Caco-2 (cell line): ENCODE measurements at regions not wholly inside any gene's neighbourhood (a gene's known extent, or its start where the extent isn't known, plus 50 kb on each side); places are given as distances from the start of the nearest gene placed in this dataset.
A peak's percentile ranks its signal among the peaks of the same experiment; 100 is the strongest.
"Not testable (repeated sequence)": the region's sequence is repeated elsewhere in the genome, so short reads cannot be mapped to it uniquely, and the experiment has no call there.

Experiments used
- BruUV-seq: library from RNA; stranded (reverse); fragments of 400-500 nt; replicated peaks from 2 replicates; lab custom pipeline; 2021; lab: Mats Ljungman, UMichigan
- CTCF ChIA-PET: fragments of 300-600 bp; sonication (Branson Sonifier 250); formaldehyde crosslinking; loops from one replicate; lab custom pipeline; 2022; ENCODE audit warnings: antibody characterized with exemption; lab: Charles Lee
- POLR2A ChIA-PET: fragments of 300-600 bp; sonication (Branson Sonifier 250); formaldehyde crosslinking; loops from one replicate; lab custom pipeline; 2022; ENCODE audit warnings: antibody characterized with exemption; lab: Charles Lee
- DNase-seq, 2 experiments: peaks; one replicate each; pipeline versions ENCODE4 v3.0.0 to v3.0.0-alpha.2; 2020 to 2022
- H3K27me3 ChIP-seq: replicated peaks from 2 replicates; pipeline ENCODE4 v1.6.0; 2011; ENCODE audit warnings: low read length; ENCODE audit not compliant: control insufficient read depth, insufficient read depth
- H3K36me3 ChIP-seq: 2 replicates; pipeline ENCODE4 v1.5.1; 2011; ENCODE audit warnings: low read length; ENCODE audit not compliant: control insufficient read depth, insufficient read depth
- H3K4me1 ChIP-seq: fragments of 250-450 bp; sonication (Bioruptor Pico); 2 replicates; pipeline ENCODE4 v1.5.1; 2020; ENCODE audit warnings: mild to moderate bottlenecking
- H3K4me3 ChIP-seq: 2 replicates; pipeline ENCODE4 v1.5.1; 2011; ENCODE audit warnings: low read depth, mild to moderate bottlenecking, control low read depth, low read length
- H3K9me3 ChIP-seq: fragments of 250-450 bp; sonication (Bioruptor Pico); 2 replicates; pipeline ENCODE4 v1.5.1; 2020; ENCODE audit warnings: mild to moderate bottlenecking, moderate library complexity
- H3K27ac Mint-ChIP-seq: one replicate; pipeline ENCODE4 v1.8.0; 2022; ENCODE audit warnings: mixed read lengths; ENCODE audit not compliant: unreplicated experiment
- H3K27me3 Mint-ChIP-seq: one replicate; pipeline ENCODE4 v1.8.0; 2022; ENCODE audit warnings: mixed read lengths; ENCODE audit not compliant: insufficient read depth, unreplicated experiment
- H3K36me3 Mint-ChIP-seq: one replicate; pipeline ENCODE4 v1.8.0; 2022; ENCODE audit warnings: mild to moderate bottlenecking, mixed read lengths; ENCODE audit not compliant: insufficient read depth, unreplicated experiment
- H3K4me1 Mint-ChIP-seq: one replicate; pipeline ENCODE4 v1.8.0; 2022; ENCODE audit warnings: low read depth, mixed read lengths; ENCODE audit not compliant: unreplicated experiment
- H3K4me3 Mint-ChIP-seq: one replicate; pipeline ENCODE4 v1.8.0; 2022; ENCODE audit warnings: mild to moderate bottlenecking, moderate library complexity, mixed read lengths; ENCODE audit not compliant: unreplicated experiment
- H3K9me3 Mint-ChIP-seq: one replicate; pipeline ENCODE4 v1.8.0; 2022; ENCODE audit warnings: mixed read lengths; ENCODE audit not compliant: unreplicated experiment
- intact Hi-C: fragments of 100-400 bp; cut with micrococcal nuclease; formaldehyde crosslinking; loops from one replicate; pipeline ENCODE4 v1.10.0; 2022; ENCODE audit not compliant: unreplicated experiment
- TF ChIP-seq, protein P1 (sequence below), 2 experiments: fragments of 200-600 bp in 1 of 2; IDR thresholded peaks; 1 replicate in 1 of 2; 2 replicates in 1 of 2; pipeline versions ENCODE4 v1.5.1 to v1.8.0; 2011 to 2022; ENCODE audit warnings: antibody characterized with exemption in 1 of 2, control low read depth in 1 of 2, inconsistent platforms in 1 of 2, low read depth in 1 of 2, low read length in 1 of 2, mild to moderate bottlenecking in 1 of 2, moderate library complexity in 1 of 2; ENCODE audit not compliant: insufficient read depth in 1 of 2, severe bottlenecking in 1 of 2, unreplicated experiment in 1 of 2

DNA sequence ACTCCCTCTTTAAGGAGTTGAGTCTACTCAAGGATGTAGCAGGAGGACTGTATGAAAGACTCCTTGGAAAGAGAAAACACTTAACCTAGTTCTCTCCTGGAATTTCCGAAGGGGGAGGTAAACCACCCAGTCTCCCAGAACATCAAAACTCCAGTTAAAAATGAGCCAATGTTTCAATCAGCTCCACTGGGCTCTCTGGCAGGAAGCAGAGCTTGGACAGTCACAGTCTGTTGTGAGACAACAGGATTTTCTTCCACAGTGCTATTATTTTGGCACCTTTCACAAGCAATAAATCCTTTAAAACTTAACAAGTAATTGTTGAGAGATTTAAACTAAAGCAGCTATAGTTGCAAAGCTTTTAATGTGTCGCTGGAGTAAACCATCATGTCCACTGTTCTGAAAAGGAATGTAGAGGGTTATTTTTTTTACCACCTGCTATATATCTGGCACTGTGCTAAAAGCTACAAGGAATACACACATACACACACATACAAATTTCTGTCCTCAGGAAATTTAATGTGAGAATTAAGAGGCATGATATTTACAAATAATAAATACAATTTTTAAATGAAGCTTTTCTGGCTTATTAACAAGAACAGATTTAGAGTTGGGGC lies 229.2 kb upstream of the INTU start:
- no peaks in the 10 kb centered on the region for H3K4me1 Mint-ChIP-seq
- CTCF ChIA-PET, result no interaction called here
- POLR2A ChIA-PET, result no interaction called here
- Histone ChIP-seq H3K4me3 (no peak overlapping the region), H3K4me1 (no peaks in the 10 kb centered on the region), H3K27me3 (no peaks in the 10 kb centered on the region), H3K36me3 (no peaks in the 10 kb centered on the region), H3K9me3 (peaks cover 8% of the 10 kb centered on the region)
- intact Hi-C loops, result loop anchor here (10.0 kb wide), 1 partner anchor 779 kb away; no protein-coding TSS in a partner anchor
- no peak overlapping the region for H3K27ac Mint-ChIP-seq
- BruUV-seq, result no TSS peak
- peaks cover 19% of the 10 kb centered on the region for H3K9me3 Mint-ChIP-seq
- no peaks in the 10 kb centered on the region for H3K36me3 Mint-ChIP-seq
- H3K4me3 Mint-ChIP-seq, result no peak overlapping the region
- H3K27me3 Mint-ChIP-seq, result peaks cover 4% of the 10 kb centered on the region
- TF ChIP-seq, protein P1, sequence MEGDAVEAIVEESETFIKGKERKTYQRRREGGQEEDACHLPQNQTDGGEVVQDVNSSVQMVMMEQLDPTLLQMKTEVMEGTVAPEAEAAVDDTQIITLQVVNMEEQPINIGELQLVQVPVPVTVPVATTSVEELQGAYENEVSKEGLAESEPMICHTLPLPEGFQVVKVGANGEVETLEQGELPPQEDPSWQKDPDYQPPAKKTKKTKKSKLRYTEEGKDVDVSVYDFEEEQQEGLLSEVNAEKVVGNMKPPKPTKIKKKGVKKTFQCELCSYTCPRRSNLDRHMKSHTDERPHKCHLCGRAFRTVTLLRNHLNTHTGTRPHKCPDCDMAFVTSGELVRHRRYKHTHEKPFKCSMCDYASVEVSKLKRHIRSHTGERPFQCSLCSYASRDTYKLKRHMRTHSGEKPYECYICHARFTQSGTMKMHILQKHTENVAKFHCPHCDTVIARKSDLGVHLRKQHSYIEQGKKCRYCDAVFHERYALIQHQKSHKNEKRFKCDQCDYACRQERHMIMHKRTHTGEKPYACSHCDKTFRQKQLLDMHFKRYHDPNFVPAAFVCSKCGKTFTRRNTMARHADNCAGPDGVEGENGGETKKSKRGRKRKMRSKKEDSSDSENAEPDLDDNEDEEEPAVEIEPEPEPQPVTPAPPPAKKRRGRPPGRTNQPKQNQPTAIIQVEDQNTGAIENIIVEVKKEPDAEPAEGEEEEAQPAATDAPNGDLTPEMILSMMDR (IDR thresholded peaks at IDR 0.05; ENCODE audit: insufficient read depth in 1 of 2, low read depth in 1 of 2, low read length in 1 of 2, severe bottlenecking in 1 of 2, unreplicated experiment in 1 of 2), result no peak
- no peak for DNase-seq

DNA sequence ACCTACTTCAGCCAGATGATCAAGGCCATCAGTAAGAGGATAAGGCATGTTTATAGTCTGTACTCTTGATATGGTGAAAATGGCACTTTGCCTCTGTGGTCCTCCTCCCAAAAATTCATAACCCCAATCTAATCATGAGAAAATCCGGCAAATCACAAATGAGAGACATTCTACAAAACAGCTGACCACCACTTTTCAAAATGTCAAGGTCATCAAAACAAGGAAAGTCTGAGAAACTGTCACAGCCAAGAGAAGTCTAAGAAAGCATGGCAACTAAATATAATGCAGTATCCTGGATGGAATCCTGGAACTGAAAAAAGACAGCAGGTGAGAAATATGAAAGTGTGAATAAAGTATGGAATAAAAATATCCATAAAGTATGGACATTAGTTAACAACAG lies 226.6 kb upstream of the INTU start:
- H3K36me3 ChIP-seq, result no peaks in the 10 kb centered on the region
- H3K9me3 Mint-ChIP-seq, result peaks cover 22% of the 10 kb centered on the region
- H3K27me3 ChIP-seq, result no peaks in the 10 kb centered on the region
- H3K4me3 Mint-ChIP-seq, result no peak overlapping the region
- no peak for DNase-seq
- no TSS peak for BruUV-seq
- H3K27me3 Mint-ChIP-seq, result peaks cover 4% of the 10 kb centered on the region
- intact Hi-C loops, result loop anchor here (10.0 kb wide), 1 partner anchor 781 kb away; no protein-coding TSS in a partner anchor
- no peak overlapping the region for H3K27ac Mint-ChIP-seq
- no peaks in the 10 kb centered on the region for H3K36me3 Mint-ChIP-seq
- no peaks in the 10 kb centered on the region for H3K4me1 ChIP-seq
- no peaks in the 10 kb centered on the region for H3K4me1 Mint-ChIP-seq
- ChIA-PET CTCF (no interaction called here), POLR2A (no interaction called here)
- no peak overlapping the region for H3K4me3 ChIP-seq
- TF ChIP-seq, protein P1 (IDR thresholded peaks at IDR 0.05; ENCODE audit: insufficient read depth in 1 of 2, low read depth in 1 of 2, low read length in 1 of 2, severe bottlenecking in 1 of 2, unreplicated experiment in 1 of 2), result no peak
- peaks cover 8% of the 10 kb centered on the region for H3K9me3 ChIP-seq

DNA sequence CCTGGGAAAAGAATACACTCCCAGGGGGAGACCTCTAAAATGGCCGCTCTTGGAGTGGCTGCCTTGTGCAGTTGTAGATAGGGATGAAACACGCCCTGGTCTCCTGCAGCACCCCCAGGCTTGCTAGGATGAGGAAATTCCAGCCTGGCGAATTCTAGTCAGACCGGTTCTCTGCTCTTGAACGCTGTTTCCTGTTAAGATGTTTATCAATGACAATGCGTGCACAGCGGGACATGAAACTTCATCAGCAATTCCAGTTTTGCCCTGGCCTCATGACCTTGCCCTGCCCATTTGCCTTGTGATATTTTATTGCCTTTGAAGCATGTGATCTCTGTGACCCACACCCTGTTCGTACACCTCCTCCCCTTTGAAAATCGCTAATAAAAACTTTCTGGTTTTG lies 225.2 kb upstream of the INTU start:
- H3K36me3 Mint-ChIP-seq, CTCF ChIA-PET, H3K27ac Mint-ChIP-seq, H3K4me1 ChIP-seq, H3K4me3 Mint-ChIP-seq, H3K9me3 ChIP-seq, H3K27me3 Mint-ChIP-seq, H3K4me1 Mint-ChIP-seq, POLR2A ChIA-PET, H3K4me3 ChIP-seq, H3K36me3 ChIP-seq, H3K27me3 ChIP-seq, BruUV-seq: not testable (repeated sequence)
- peaks cover 22% of the 10 kb centered on the region for H3K9me3 Mint-ChIP-seq
- DNase-seq, result peak; percentile 46 to 63
- intact Hi-C loops, result loop anchor here (10.0 kb wide), 1 partner anchor 783 kb away; no protein-coding TSS in a partner anchor
